GM12878 (cell line): ENCODE measurements at regions not wholly inside any gene's neighbourhood (a gene's known extent, or its start where the extent isn't known, plus 50 kb on each side); places are given as distances from the start of the nearest gene placed in this dataset.

ENCODE experiments used
- ATAC-seq: fragments of 200-7000 bp; cut with Tn5 transposase; 3 replicates; pipeline ENCODE4 v1.9.1; 2020; ENCODE audit warnings: mild to moderate bottlenecking, moderate library complexity
- BruUV-seq: library from RNA; stranded (reverse); fragments of 400-500 nt; replicated peaks from 2 replicates; lab custom pipeline; 2021; lab: Mats Ljungman, UMichigan
- CTCF ChIA-PET: fragments of 300-600 bp; sonication (Branson Sonifier 250); formaldehyde crosslinking; extraction: SDS; loops from one replicate; lab custom pipeline; 2021; ENCODE audit warnings: inconsistent platforms; lab: Yijun Ruan, JAX
- POLR2A ChIA-PET: fragments of 350-600 bp; formaldehyde crosslinking; extraction: SDS; loops from one replicate; lab custom pipeline; 2021; ENCODE audit warnings: inconsistent platforms; lab: Charles Lee
- RAD21 ChIA-PET: fragments of 300-600 bp; sonication (Branson Sonifier 250); formaldehyde crosslinking; loops from one replicate; lab custom pipeline; 2023; ENCODE audit warnings: antibody characterized with exemption; ENCODE audit not compliant: unreplicated experiment; lab: Charles Lee
- SMC1A ChIA-PET: fragments of 300-600 bp; sonication (Branson Sonifier 250); formaldehyde crosslinking; loops from one replicate; lab custom pipeline; 2023; ENCODE audit not compliant: unreplicated experiment, uncharacterized antibody; lab: Charles Lee
- DNase-seq: peaks from one replicate; pipeline ENCODE4 v3.0.0-alpha.2; 2011; ENCODE audit warnings: low read depth, low spot score
- FAIRE-seq: peaks from 3 replicates; lab custom pipeline; 2011; peaks lifted over from hg19 to GRCh38; lab: Jason Lieb, UNC
- H2AFZ ChIP-seq: 2 replicates; pipeline ENCODE4 v1.6.0; 2011; ENCODE audit warnings: low read depth, low read length, control low read depth; ENCODE audit not compliant: control insufficient read depth
- H3K27ac ChIP-seq: 2 replicates; pipeline ENCODE4 v1.5.1; 2011; ENCODE audit warnings: control low read depth; ENCODE audit not compliant: control insufficient read depth, insufficient read depth
- H3K27me3 ChIP-seq, 2 experiments: replicated peaks in 1 of 2; 2 replicates each; pipeline versions ENCODE4 v1.6.0 to v1.6.1; 2011; ENCODE audit warnings: low read length in 1 of 2; ENCODE audit not compliant: control insufficient read depth in 2 of 2, insufficient read depth in 2 of 2
- H3K36me3 ChIP-seq, 2 experiments: 2 replicates each; pipeline ENCODE4 v1.5.1; 2011; ENCODE audit warnings: low read length in 1 of 2; ENCODE audit not compliant: control insufficient read depth in 2 of 2, insufficient read depth in 2 of 2
- H3K4me1 ChIP-seq: 2 replicates; pipeline ENCODE4 v1.6.1; 2011; ENCODE audit warnings: mild to moderate bottlenecking, low read length, moderate library complexity, mixed read lengths; ENCODE audit not compliant: control insufficient read depth, insufficient read depth
- H3K4me2 ChIP-seq: 2 replicates; pipeline ENCODE4 v1.6.0; 2011; ENCODE audit warnings: control low read depth; ENCODE audit not compliant: control insufficient read depth, insufficient read depth
- H3K4me3 ChIP-seq: fragments of 200-600 bp; sonication (generic); 2 replicates; pipeline ENCODE4 v1.5.1; 2016
- H3K79me2 ChIP-seq: 2 replicates; pipeline ENCODE4 v1.6.0; 2011; ENCODE audit warnings: low read length; ENCODE audit not compliant: control insufficient read depth, insufficient read depth
- H3K9ac ChIP-seq: 2 replicates; pipeline ENCODE4 v1.8.0; 2011; ENCODE audit warnings: low read length, control low read depth, mixed read lengths; ENCODE audit not compliant: control insufficient read depth, insufficient read depth
- H3K9me3 ChIP-seq: replicated peaks from 3 replicates; pipeline ENCODE4 v1.5.1; 2011; ENCODE audit warnings: mild to moderate bottlenecking, low read length; ENCODE audit not compliant: control insufficient read depth, insufficient read depth
- H4K20me1 ChIP-seq: 2 replicates; pipeline ENCODE4 v1.6.0; 2011; ENCODE audit not compliant: control insufficient read depth, insufficient read depth
- BRCA1 ChIP-seq: IDR thresholded peaks from 2 replicates; pipeline ENCODE4 v1.6.1; 2011; ENCODE audit warnings: low read depth, low read length, improper control_type of control experiment
- DPF2 ChIP-seq: fragments of 450-650 bp; IDR thresholded peaks from 2 replicates; pipeline ENCODE4 v1.6.1; 2017; ENCODE audit warnings: mild to moderate bottlenecking
- EZH2 ChIP-seq: IDR thresholded peaks from 2 replicates; pipeline ENCODE4 v1.6.1; 2012; ENCODE audit warnings: low read depth, mild to moderate bottlenecking, control low read depth, inconsistent platforms, low read length, borderline replicate concordance; ENCODE audit not compliant: control insufficient read depth
- KDM1A ChIP-seq: fragments of 200-600 bp; sonication (generic); IDR thresholded peaks from 2 replicates; pipeline ENCODE4 v1.6.1; 2016; ENCODE audit warnings: borderline replicate concordance
- MEF2B ChIP-seq: fragments of 450-650 bp; IDR thresholded peaks from 2 replicates; pipeline ENCODE4 v1.6.1; 2018; ENCODE audit warnings: mild to moderate bottlenecking, moderate library complexity; ENCODE audit not compliant: partially characterized antibody, poor library complexity, severe bottlenecking
- NR2C1 ChIP-seq: fragments of 450-650 bp; IDR thresholded peaks from 2 replicates; pipeline ENCODE4 v1.6.1; 2017; ENCODE audit warnings: antibody characterized with exemption, mild to moderate bottlenecking, moderate library complexity
- NRF1 ChIP-seq: conservative IDR thresholded peaks from 2 replicates; pipeline ENCODE4 v1.6.1; 2011; ENCODE audit warnings: mild to moderate bottlenecking, low read depth, low read length, improper control_type of control experiment
- PAX5 ChIP-seq: IDR thresholded peaks from 2 replicates; pipeline ENCODE4 v1.6.1; 2011; ENCODE audit warnings: low read depth, low read length, borderline replicate concordance
- SP1 ChIP-seq: IDR thresholded peaks from one replicate; pipeline ENCODE4 v1.6.1; 2011; ENCODE audit warnings: low read depth, low read length
- SRF ChIP-seq, 2 experiments: IDR thresholded peaks; 2 replicates each; pipeline ENCODE4 v1.6.1; 2011; ENCODE audit warnings: low read depth in 2 of 2, low read length in 2 of 2, mild to moderate bottlenecking in 1 of 2, moderate library complexity in 1 of 2
- ZBED1 ChIP-seq: IDR thresholded peaks from 2 replicates; pipeline ENCODE4 v1.6.1; 2016; ENCODE audit warnings: borderline replicate concordance
- WGBS: methylation state at CpG from one replicate; pipeline ENCODE4 v1.1.6; 2016; ENCODE audit warnings: low lambda C conversion rate; ENCODE audit not compliant: insufficient replicate concordance, insufficient coverage; ENCODE audit errors: missing lambda C conversion rate; 5-methylcytosine and 5-hydroxymethylcytosine counted together
- in situ Hi-C: fragments of 300-500 bp; cut with MboI; formaldehyde crosslinking; loops from 9 replicates; pipeline ENCODE4 v1.14.3; 2018; ENCODE audit warnings: mixed read lengths
- intact Hi-C: fragments of 100-400 bp; cut with micrococcal nuclease; formaldehyde crosslinking; loops from one replicate; pipeline ENCODE4 v1.14.2; 2022; ENCODE audit not compliant: unreplicated experiment
- TF ChIP-seq, protein P1 (sequence below): fragments of 450-650 bp; conservative IDR thresholded peaks from 2 replicates; pipeline ENCODE4 v1.6.1; 2017; ENCODE audit warnings: mild to moderate bottlenecking, moderate library complexity

DNA sequence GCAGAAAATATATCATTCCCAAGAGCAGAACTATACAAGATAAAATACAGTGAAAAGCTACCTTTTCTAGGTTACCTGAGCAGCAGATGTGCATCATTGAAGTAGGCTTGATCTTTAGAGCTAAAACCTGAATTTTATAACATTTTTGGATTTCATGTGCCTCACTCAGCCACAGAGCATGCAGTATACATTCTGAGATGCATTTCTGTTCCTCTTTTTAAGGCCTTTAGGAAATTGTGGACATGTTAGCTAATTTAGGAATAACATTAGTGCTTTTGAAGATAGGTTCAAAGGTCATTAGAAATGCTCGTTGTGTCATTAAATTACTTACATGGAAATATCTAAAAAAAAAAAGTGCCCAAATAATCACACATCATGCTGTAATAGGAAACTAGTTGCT, 230.6 kb upstream of the PDGFD start:
- no peaks in the 10 kb centered on the region for H3K4me1 ChIP-seq
- no peak overlapping the region for H3K9ac ChIP-seq
- no TSS peak for BruUV-seq
- no peaks in the 10 kb centered on the region for H3K36me3 ChIP-seq
- H3K4me3 ChIP-seq = no peak overlapping the region
- DNase-seq (no peak), ATAC-seq (no peak), FAIRE-seq (no peak)
- H3K9me3 ChIP-seq = no peaks in the 10 kb centered on the region
- H4K20me1 ChIP-seq = no peaks in the 10 kb centered on the region
- in situ Hi-C loops = no loop called here
- RAD21 ChIA-PET = interaction anchor here (1.7 kb wide), 1 partner anchor 9 kb away, joined by 6 read pairs; no protein-coding TSS in a partner anchor
- CTCF ChIA-PET = interaction anchor here (0.6 to 1.2 kb wide), 5 partner anchors 9 to 1452 kb away, joined by 3 to 4 read pairs (median 3); no protein-coding TSS in a partner anchor
- POLR2A ChIA-PET = interaction anchor here (0.6 to 0.7 kb wide), 2 partner anchors 11 to 728 kb away, joined by 3 read pairs; no protein-coding TSS in a partner anchor
- WGBS = 0% methylated on average over 1 of the region's 1 CpG
- H2AFZ ChIP-seq = no peak overlapping the region
- no peaks in the 10 kb centered on the region for H3K27me3 ChIP-seq
- intact Hi-C loops = no loop called here
- no peak overlapping the region for H3K4me2 ChIP-seq
- TF ChIP-seq DPF2 (no peak), BRCA1 (no peak), NR2C1 (peak; percentile 49; the same call in 1 of the 2 replicates), ZBED1 (no peak)
- H3K27ac ChIP-seq = no peak overlapping the region
- SMC1A ChIA-PET = interaction anchor here (1.1 to 1.5 kb wide), 3 partner anchors 9 to 16 kb away, joined by 3 to 5 read pairs (median 4); no protein-coding TSS in a partner anchor
- no peaks in the 10 kb centered on the region for H3K79me2 ChIP-seq

DNA sequence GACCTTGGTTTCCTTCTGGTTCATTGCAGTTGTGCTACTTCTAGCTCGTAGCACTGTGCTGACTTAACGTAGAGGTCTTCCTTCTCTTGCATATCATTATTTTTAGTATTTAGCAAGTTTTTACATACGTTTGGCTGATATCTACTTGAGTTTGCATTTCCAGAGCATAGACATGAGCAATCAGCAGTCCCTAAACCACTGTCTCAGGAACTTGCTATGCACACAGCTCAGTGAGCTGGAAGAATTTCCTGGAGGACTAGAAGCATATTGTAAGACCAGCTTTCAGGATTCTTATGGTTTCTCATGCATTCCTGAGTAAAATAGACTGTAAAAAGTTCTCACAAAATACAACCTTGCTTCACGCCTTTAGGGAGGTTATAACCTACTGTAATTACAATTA, 226.7 kb upstream of the PDGFD start:
- no peaks in the 10 kb centered on the region for H4K20me1 ChIP-seq
- no peak overlapping the region for H3K27ac ChIP-seq
- in situ Hi-C loops = no loop called here
- CTCF ChIA-PET = interaction anchor here (1.8 kb wide), 1 partner anchor 13 kb away, joined by 7 read pairs; no protein-coding TSS in a partner anchor
- TF ChIP-seq PAX5 (no peak), NRF1 (no peak), SRF (IDR thresholded peaks at IDR 0.05; ENCODE audit: low read depth in 2 of 2, low read length in 2 of 2) (no peak), SP1 (no peak), MEF2B (no peak), EZH2 (no peak), KDM1A (no peak)
- TF ChIP-seq, protein P1, sequence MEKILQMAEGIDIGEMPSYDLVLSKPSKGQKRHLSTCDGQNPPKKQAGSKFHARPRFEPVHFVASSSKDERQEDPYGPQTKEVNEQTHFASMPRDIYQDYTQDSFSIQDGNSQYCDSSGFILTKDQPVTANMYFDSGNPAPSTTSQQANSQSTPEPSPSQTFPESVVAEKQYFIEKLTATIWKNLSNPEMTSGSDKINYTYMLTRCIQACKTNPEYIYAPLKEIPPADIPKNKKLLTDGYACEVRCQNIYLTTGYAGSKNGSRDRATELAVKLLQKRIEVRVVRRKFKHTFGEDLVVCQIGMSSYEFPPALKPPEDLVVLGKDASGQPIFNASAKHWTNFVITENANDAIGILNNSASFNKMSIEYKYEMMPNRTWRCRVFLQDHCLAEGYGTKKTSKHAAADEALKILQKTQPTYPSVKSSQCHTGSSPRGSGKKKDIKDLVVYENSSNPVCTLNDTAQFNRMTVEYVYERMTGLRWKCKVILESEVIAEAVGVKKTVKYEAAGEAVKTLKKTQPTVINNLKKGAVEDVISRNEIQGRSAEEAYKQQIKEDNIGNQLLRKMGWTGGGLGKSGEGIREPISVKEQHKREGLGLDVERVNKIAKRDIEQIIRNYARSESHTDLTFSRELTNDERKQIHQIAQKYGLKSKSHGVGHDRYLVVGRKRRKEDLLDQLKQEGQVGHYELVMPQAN = no peak
- TF ChIP-seq, all 136 proteins: peak for 0
- FAIRE-seq (no peak), ATAC-seq (no peak), DNase-seq (no peak)
- no peaks in the 10 kb centered on the region for H3K79me2 ChIP-seq
- ChIA-PET RAD21 (no interaction called here), POLR2A (no interaction called here), SMC1A (interaction anchor here (0.7 to 1.7 kb wide), 2 partner anchors 13 to 528 kb away, joined by 3 to 6 read pairs; no protein-coding TSS in a partner anchor)
- H3K4me2 ChIP-seq = no peak overlapping the region
- no peaks in the 10 kb centered on the region for H3K27me3 ChIP-seq
- intact Hi-C loops = no loop called here
- 9% methylated on average over 4 of the region's 4 CpGs for WGBS
- H3K36me3 ChIP-seq = no peaks in the 10 kb centered on the region
- BruUV-seq = no TSS peak
- no peak overlapping the region for H3K9ac ChIP-seq
- no peaks in the 10 kb centered on the region for H3K4me1 ChIP-seq
- no peak overlapping the region for H2AFZ ChIP-seq
- H3K9me3 ChIP-seq = no peaks in the 10 kb centered on the region
- no peak overlapping the region for H3K4me3 ChIP-seq
